KMS-11 (cell line): ENCODE measurements at regions not wholly inside any gene's neighbourhood (a gene's known extent, or its start where the extent isn't known, plus 50 kb on each side); places are given as distances from the start of the nearest gene placed in this dataset.

Source experiments
- H2AFZ ChIP-seq: fragments of 200-600 bp; sonication (generic); 2 replicates; pipeline ENCODE4 v1.6.1; 2016; ENCODE audit warnings: antibody characterized with exemption, mixed run types, low read depth
- H3K27ac ChIP-seq: fragments of 200-600 bp; sonication (generic); 2 replicates; pipeline ENCODE4 v1.6.1; 2016; ENCODE audit warnings: mild to moderate bottlenecking, mixed run types
- H3K27me3 ChIP-seq: fragments of 200-600 bp; sonication (generic); 2 replicates; pipeline ENCODE4 v1.6.1; 2017; ENCODE audit warnings: mild to moderate bottlenecking, low read depth, mixed run types, moderate library complexity; ENCODE audit not compliant: insufficient read depth
- H3K36me3 ChIP-seq: fragments of 200-600 bp; sonication (generic); 2 replicates; pipeline ENCODE4 v1.6.1; 2017; ENCODE audit warnings: mild to moderate bottlenecking, mixed run types; ENCODE audit not compliant: insufficient read depth
- H3K4me1 ChIP-seq: fragments of 200-600 bp; sonication (generic); 2 replicates; pipeline ENCODE4 v1.6.1; 2016; ENCODE audit warnings: mild to moderate bottlenecking, low read depth, mixed run types; ENCODE audit not compliant: poor library complexity, severe bottlenecking
- H3K4me2 ChIP-seq: fragments of 200-600 bp; sonication (generic); 2 replicates; pipeline ENCODE4 v1.7.0; 2016; ENCODE audit warnings: mild to moderate bottlenecking, mixed run types
- H3K4me3 ChIP-seq: fragments of 200-600 bp; sonication (generic); IDR thresholded peaks from 2 replicates; pipeline ENCODE4 v1.6.1; 2017; ENCODE audit warnings: low read depth, low read length, mixed read lengths; ENCODE audit not compliant: insufficient read depth
- H3K79me2 ChIP-seq: fragments of 200-600 bp; sonication (generic); 2 replicates; pipeline ENCODE4 v1.6.1; 2016; ENCODE audit warnings: low read depth, mixed run types; ENCODE audit not compliant: insufficient read depth
- H3K9ac ChIP-seq: fragments of 200-600 bp; sonication (generic); 2 replicates; pipeline ENCODE4 v1.6.1; 2016; ENCODE audit warnings: mild to moderate bottlenecking, mixed run types
- H4K20me1 ChIP-seq: fragments of 200-600 bp; sonication (generic); 2 replicates; pipeline ENCODE4 v1.6.1; 2016; ENCODE audit warnings: mild to moderate bottlenecking, mixed run types; ENCODE audit not compliant: insufficient read depth
- TF ChIP-seq, protein P1 (sequence below): fragments of 200-600 bp; sonication (generic); conservative IDR thresholded peaks from 2 replicates; pipeline ENCODE4 v1.6.1; 2017; ENCODE audit warnings: low read depth, mild to moderate bottlenecking, antibody characterized with exemption, low read length, moderate library complexity, mixed read lengths

DNA sequence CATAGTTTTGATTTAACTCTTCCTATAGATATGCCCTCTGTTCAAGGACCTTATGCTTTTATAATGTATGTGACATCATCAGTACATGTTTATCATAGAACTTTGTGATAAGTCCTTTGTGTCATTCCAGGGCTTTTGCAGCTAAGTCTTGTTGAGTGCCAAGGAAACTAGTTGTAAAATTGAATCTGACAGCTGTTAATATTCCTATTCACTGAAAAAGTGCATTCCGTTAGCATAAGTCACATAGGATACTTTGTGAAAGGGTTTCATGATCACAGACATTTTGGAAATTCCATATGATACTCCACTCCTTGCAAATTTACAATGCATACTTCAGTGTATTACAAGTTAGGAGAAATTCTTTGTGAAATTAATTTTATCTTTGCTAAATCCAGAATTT lies 503.4 kb downstream of the CCDC85A start:
- Histone ChIP-seq H3K4me1 (no peaks in the 10 kb centered on the region), H3K36me3 (no peaks in the 10 kb centered on the region), H3K4me2 (no peak overlapping the region), H3K4me3 (no peak overlapping the region), H3K27me3 (no peaks in the 10 kb centered on the region), H3K9ac (no peak overlapping the region), H2AFZ (no peak overlapping the region), H4K20me1 (no peaks in the 10 kb centered on the region), H3K27ac (no peak overlapping the region), H3K79me2 (no peaks in the 10 kb centered on the region)
- TF ChIP-seq, protein P1, sequence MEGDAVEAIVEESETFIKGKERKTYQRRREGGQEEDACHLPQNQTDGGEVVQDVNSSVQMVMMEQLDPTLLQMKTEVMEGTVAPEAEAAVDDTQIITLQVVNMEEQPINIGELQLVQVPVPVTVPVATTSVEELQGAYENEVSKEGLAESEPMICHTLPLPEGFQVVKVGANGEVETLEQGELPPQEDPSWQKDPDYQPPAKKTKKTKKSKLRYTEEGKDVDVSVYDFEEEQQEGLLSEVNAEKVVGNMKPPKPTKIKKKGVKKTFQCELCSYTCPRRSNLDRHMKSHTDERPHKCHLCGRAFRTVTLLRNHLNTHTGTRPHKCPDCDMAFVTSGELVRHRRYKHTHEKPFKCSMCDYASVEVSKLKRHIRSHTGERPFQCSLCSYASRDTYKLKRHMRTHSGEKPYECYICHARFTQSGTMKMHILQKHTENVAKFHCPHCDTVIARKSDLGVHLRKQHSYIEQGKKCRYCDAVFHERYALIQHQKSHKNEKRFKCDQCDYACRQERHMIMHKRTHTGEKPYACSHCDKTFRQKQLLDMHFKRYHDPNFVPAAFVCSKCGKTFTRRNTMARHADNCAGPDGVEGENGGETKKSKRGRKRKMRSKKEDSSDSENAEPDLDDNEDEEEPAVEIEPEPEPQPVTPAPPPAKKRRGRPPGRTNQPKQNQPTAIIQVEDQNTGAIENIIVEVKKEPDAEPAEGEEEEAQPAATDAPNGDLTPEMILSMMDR: no peak

GRCh38 chr2:56688661-56689060 lies 504.9 kb downstream of the CCDC85A start:
- Histone ChIP-seq H2AFZ (no peak overlapping the region), H3K36me3 (no peaks in the 10 kb centered on the region), H3K27me3 (no peaks in the 10 kb centered on the region), H3K4me3 (no peak overlapping the region), H3K27ac (no peak overlapping the region), H4K20me1 (no peaks in the 10 kb centered on the region), H3K9ac (no peak overlapping the region), H3K79me2 (no peaks in the 10 kb centered on the region), H3K4me1 (no peaks in the 10 kb centered on the region), H3K4me2 (no peak overlapping the region)
- TF ChIP-seq, protein P1: no peak

- TF ChIP-seq, protein P1: no peak
- no peaks in the 10 kb centered on the region for H3K79me2 ChIP-seq
- no peaks in the 10 kb centered on the region for H3K4me1 ChIP-seq
- H3K27me3 ChIP-seq: no peaks in the 10 kb centered on the region
- H3K4me3 ChIP-seq: no peak overlapping the region
- no peak overlapping the region for H2AFZ ChIP-seq
- H4K20me1 ChIP-seq: no peaks in the 10 kb centered on the region
- no peaks in the 10 kb centered on the region for H3K36me3 ChIP-seq
- no peak overlapping the region for H3K9ac ChIP-seq
- no peak overlapping the region for H3K27ac ChIP-seq
- no peak overlapping the region for H3K4me2 ChIP-seq
Observed at GRCh38 chr2:56693501-56693900, 509.7 kb downstream of the CCDC85A start.

DNA sequence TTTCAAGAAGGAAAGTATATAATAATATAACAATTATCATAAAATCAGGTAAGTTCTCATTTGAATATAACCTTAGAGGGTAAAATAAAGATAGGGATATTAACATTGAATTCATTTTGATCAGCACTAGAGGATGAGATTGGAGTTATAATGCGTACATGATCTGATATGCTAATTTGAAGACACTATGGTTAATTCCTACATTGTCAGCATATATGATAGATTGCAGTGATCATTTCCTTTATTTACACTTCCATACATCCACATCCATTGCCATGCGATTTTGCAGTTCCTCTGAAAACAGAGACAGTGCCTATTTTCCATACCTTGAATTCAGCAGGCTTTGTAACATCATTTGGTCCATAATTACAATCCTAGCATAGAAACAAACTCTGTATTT lies 519.2 kb downstream of the CCDC85A start:
- H3K4me2 ChIP-seq: no peak overlapping the region
- H3K27me3 ChIP-seq: no peaks in the 10 kb centered on the region
- H3K9ac ChIP-seq: no peak overlapping the region
- H3K79me2 ChIP-seq: no peaks in the 10 kb centered on the region
- no peaks in the 10 kb centered on the region for H3K4me1 ChIP-seq
- no peak overlapping the region for H2AFZ ChIP-seq
- no peaks in the 10 kb centered on the region for H3K36me3 ChIP-seq
- TF ChIP-seq, protein P1: no peak
- no peak overlapping the region for H3K4me3 ChIP-seq
- H3K27ac ChIP-seq: no peak overlapping the region
- no peaks in the 10 kb centered on the region for H4K20me1 ChIP-seq

DNA sequence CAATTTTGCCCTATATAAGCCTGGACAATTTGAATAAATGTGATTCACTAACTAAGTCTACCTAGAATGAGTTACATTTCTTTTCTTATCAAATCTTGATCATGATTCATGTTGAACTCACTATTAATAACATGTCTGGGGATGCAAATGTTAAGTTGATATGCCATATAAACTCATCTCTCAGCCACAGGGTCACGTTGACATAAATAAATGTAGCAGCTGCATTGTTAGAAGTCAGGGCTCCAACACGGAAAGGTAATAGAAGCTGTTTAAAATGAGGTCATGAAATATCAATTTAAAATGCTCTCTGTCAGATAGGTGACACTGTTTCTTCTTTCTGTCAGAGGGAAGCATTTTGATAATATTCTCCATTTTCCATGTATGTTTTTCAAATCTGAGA lies 521.9 kb downstream of the CCDC85A start:
- H3K9ac ChIP-seq: no peak overlapping the region
- H3K27me3 ChIP-seq: no peaks in the 10 kb centered on the region
- TF ChIP-seq, protein P1: no peak
- no peak overlapping the region for H3K4me3 ChIP-seq
- no peaks in the 10 kb centered on the region for H3K4me1 ChIP-seq
- no peak overlapping the region for H3K27ac ChIP-seq
- H3K79me2 ChIP-seq: no peaks in the 10 kb centered on the region
- no peak overlapping the region for H3K4me2 ChIP-seq
- H3K36me3 ChIP-seq: no peaks in the 10 kb centered on the region
- H4K20me1 ChIP-seq: no peaks in the 10 kb centered on the region
- H2AFZ ChIP-seq: no peak overlapping the region
